MM.1S (cell line): ENCODE measurements at regions not wholly inside any gene's neighbourhood (a gene's known extent, or its start where the extent isn't known, plus 50 kb on each side); places are given as distances from the start of the nearest gene placed in this dataset.

Source experiments
- CTCF ChIP-seq: fragments of 300-600 bp; sonication (generic); IDR thresholded peaks from 2 replicates; pipeline ENCODE4 v1.5.1; 2016; ENCODE audit warnings: antibody characterized with exemption, low read length, mixed read lengths
- EZH2 ChIP-seq: fragments of 300-600 bp; sonication (generic); optimal IDR thresholded peaks from 2 replicates; pipeline ENCODE3; 2017; ENCODE audit warnings: low read depth, mild to moderate bottlenecking, antibody characterized with exemption, low read length, mixed read lengths
- EZH2phosphoT487 ChIP-seq: fragments of 300-600 bp; sonication (generic); IDR thresholded peaks from 2 replicates; pipeline ENCODE4 v1.6.1; 2018; ENCODE audit warnings: antibody characterized with exemption, low read length

GRCh38 chr4:133394971-133395627 is 246.0 kb downstream of the PCDH10 start:
- TF ChIP-seq CTCF (no peak), EZH2phosphoT487 (no peak), EZH2 (no peak)
